PC-9 (cell line): ENCODE measurements at regions not wholly inside any gene's neighbourhood (a gene's known extent, or its start where the extent isn't known, plus 50 kb on each side); places are given as distances from the start of the nearest gene placed in this dataset.

Source experiments
- EZH2 ChIP-seq: fragments of 200-600 bp; sonication (generic); IDR thresholded peaks from 2 replicates; pipeline ENCODE4 v1.8.0; 2017; ENCODE audit warnings: antibody characterized with exemption, low read depth
- TF ChIP-seq, protein P1 (sequence below): fragments of 200-600 bp; sonication (generic); conservative IDR thresholded peaks from 2 replicates; pipeline ENCODE4 v1.6.1; 2017; ENCODE audit warnings: mixed run types, antibody characterized with exemption, mild to moderate bottlenecking, moderate library complexity

- TF ChIP-seq, protein P1, sequence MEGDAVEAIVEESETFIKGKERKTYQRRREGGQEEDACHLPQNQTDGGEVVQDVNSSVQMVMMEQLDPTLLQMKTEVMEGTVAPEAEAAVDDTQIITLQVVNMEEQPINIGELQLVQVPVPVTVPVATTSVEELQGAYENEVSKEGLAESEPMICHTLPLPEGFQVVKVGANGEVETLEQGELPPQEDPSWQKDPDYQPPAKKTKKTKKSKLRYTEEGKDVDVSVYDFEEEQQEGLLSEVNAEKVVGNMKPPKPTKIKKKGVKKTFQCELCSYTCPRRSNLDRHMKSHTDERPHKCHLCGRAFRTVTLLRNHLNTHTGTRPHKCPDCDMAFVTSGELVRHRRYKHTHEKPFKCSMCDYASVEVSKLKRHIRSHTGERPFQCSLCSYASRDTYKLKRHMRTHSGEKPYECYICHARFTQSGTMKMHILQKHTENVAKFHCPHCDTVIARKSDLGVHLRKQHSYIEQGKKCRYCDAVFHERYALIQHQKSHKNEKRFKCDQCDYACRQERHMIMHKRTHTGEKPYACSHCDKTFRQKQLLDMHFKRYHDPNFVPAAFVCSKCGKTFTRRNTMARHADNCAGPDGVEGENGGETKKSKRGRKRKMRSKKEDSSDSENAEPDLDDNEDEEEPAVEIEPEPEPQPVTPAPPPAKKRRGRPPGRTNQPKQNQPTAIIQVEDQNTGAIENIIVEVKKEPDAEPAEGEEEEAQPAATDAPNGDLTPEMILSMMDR: no peak
- TF ChIP-seq EZH2: no peak
Observed at GRCh38 chr19:29303069-29303718, 90.2 kb upstream of the UQCRFS1 start.
